Activated CD8-positive, alpha-beta memory T cell treated with anti-CD3 and anti-CD28 coated beads, Interleukin-2, amount 50 U/mL, for 1 hour (primary cell): ENCODE measurements at regions not wholly inside any gene's neighbourhood (a gene's known extent, or its start where the extent isn't known, plus 50 kb on each side); places are given as distances from the start of the nearest gene placed in this dataset.

Experiments
- DNase-seq: peaks from one replicate; pipeline ENCODE4 v3.0.0-alpha.2; 2020; ENCODE audit errors: extremely low read depth

DNA sequence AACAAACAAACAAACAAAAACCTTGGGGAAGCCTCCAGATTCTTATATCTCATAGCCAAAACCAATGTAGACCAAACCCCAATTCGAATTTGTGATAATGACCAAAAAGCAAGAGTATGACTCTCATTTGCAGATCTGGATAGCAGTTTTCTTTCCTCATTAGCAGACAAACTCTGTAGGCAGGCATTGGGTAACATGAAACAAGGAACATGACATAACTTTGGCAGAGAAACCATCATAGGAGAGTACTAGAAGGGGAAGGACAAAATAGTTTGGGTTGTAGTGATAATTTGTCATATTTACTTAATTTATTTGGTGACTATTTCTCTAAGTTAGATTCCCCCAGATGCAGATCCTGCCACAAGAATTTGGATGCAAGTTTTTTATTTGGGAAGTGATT, 187.8 kb downstream of the MID1IP1 start:
- no peak for DNase-seq

DNA sequence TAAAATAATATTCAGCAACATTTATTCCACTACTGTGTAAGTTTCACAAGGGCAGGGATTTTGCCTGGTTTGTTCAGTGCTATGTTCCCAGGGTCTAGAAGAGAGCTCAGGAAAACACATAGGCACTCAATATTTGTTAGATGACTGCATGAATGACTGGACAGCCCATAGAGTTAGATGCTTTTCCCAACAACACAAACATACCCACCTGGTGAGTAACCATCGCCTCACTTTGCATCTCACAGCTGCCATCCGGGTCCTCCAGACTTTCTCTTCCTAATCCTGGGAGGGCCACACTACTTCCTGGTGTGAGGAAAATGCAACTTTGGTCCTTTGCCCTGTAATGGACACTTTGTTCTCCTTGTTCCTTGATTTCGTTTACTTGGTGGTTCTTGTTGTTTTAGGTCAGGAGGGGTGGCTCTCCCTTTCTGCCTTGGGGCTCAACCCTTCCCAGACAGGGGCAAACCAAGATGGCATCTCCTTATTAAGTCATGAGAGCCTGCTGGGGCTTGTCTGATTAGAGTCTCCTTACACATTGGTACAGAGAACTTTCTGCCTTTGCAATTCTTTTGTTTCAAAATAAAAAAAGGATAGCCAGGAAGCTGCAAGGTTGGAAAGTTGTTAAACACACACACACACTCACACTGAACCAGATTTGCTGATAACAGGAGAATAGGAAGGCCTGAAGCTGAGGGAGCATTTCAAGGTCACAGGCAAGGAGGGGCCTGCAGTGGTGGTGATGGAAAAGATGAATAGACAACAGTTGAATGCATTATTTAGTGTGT, 190.6 kb downstream of the MID1IP1 start:
- DNase-seq, result no peak

DNA sequence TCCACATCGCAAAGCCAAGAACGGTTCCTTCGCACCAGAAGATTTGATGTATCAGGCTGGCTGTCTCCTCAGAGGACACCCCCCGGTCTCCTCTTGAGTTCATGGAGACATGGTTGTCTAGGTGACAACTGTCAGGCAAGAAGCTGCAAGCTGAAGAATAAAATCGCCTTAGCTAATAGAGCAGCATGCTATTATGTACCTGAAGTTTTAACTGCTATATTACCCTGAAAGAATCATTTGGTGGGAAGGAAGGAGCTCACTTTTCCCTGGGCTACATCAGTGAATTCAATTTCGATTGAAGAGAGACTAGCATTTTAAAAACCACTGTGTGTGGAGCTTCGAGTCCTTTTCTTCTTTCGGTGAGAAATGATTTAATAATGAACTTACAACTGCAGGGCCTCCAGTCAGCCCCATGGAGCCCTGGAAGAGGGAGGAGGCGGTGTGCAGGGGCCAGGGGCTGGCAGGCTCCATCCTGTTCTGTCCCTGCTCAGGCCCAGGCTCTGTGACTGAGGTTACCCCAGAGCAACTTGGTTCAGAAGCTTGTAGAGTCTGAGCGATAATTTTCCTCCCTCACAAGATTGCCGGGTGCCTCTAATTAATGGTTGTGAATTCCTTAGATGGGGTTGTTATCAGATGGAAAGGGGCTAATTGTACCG, 191.3 kb downstream of the MID1IP1 start:
- DNase-seq, result no peak

GRCh38 chrX:38993500-38993899, 192.2 kb downstream of the MID1IP1 start:
- DNase-seq, result no peak

GRCh38 chrX:38999099-38999498, 197.8 kb downstream of the MID1IP1 start:
- no peak for DNase-seq

DNA sequence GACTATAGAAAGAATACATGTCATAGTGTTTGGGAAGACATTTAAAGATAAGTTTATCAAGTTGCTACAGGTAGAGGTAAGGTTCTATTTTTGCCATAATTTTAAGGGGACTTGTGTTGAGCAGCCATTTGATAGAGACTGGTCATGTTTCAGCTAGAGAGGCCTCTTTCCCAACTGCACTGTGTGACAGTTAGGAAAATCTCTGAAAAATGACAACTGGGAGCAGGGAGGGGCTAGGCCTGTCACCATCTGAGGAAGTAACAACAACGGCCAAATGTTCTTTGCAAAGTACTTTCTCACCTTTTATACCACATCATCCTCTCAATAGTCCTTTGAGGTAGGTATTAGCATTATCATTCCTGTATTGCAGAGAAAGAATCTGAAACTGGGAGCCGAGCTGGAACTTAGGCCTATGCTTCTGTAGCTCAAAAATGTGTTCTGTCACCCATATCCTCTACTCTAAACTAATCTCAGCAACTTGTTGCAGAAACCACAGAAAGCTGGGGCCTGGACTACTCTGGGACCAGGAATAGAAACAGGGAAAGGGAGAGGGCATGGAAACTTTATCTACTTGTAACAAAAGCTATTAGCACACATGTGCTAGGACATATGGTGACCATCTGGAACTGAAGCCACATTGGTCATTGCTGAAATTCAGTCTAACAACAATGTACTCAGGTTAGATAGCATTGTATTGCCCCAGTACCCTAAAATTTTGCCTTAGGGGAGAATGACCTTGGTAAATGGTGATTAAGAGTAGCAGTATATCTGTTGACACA, 198.9 kb downstream of the MID1IP1 start:
- no peak for DNase-seq

- DNase-seq, result no peak
Observed at GRCh38 chrX:39000802-39001201, 199.5 kb downstream of the MID1IP1 start.

DNA sequence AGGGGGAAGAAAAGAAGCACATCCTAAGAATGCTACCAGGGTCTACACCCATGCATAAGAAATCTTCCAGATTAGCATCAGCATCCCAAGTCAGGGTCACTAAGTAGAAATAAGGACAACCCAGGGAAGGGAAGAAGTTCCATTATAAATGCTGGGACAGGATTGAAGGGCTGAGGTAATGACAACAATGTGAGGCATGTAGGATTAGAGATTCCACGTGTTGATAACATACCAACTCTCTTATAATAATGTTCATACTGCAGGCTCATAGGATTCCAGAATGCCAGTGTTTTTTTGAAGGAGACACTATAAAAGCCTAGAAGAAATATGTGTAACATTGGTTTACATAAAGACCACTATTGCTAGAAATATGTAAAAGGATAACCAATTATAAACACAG, 201.2 kb downstream of the MID1IP1 start:
- DNase-seq, result no peak

GRCh38 chrX:39008549-39008948, 207.3 kb downstream of the MID1IP1 start:
- DNase-seq, result no peak

- DNase-seq, result no peak
Observed at GRCh38 chrX:39011454-39012221, 210.4 kb downstream of the MID1IP1 start.

DNA sequence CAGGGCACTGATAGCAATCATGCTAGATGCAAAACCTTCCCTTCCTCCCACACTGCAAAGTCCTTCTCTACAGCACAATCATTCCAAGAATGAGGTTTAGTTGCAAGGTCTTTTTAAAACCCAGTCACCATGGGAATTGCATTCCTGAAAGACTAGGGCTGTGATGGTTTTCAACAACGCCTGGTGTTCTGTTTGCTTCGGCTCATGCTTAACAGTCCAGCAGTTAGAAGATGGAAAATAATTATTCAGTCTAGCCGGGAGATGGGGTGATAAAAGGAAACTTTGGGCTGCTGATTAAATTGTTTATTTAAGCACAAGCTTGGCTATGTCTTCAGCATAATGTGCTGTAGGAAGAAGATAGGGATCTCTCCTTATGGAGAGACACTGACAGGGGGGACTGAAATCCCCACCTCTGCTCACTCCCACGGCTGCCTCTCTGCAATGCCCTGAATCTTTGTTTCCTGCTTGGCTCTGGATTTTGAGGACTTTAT, 211.4 kb downstream of the MID1IP1 start:
- DNase-seq, result no peak

DNA sequence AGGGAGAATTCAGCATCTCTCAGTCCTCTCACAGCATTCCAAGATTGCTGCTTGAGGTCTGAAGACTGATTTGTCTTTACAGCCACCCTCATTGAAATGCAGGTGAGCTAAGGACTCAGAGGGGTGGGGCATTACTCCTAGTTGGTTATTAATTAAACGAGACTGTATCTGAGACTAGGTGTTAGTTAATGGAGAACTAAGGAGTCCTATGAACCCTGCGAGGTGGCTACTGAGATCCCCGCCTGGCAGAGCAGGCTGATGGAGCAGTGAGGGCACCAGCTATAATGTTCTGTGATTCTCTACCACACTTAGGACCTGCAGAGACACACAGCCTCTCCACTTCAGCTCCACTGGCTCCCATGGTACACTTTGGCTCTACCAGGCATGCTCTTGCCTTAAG, 215.3 kb downstream of the MID1IP1 start:
- DNase-seq, result no peak

DNA sequence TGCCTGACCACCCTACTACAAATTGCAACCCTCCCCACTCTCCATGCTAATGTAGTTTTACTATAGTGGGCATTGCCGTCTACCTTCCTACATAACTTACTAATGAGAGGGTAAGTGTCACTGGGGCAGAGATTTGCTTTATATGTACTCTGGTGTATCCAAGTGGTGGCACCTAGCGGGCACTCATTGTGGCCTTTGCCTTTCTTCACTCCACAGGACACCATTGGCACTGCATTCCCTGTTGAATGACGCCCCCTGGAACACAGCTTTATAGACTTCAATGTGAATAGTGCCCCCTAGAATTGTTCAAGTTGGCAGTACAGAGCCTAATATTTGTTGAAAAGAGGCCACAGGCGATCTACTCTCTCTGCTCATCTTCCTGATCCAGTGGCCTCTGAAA, 215.8 kb downstream of the MID1IP1 start:
- no peak for DNase-seq

- DNase-seq, result no peak
Observed at GRCh38 chrX:39017716-39018115, 216.5 kb downstream of the MID1IP1 start.

GRCh38 chrX:39018541-39018940, 217.3 kb downstream of the MID1IP1 start:
- DNase-seq, result no peak

DNA sequence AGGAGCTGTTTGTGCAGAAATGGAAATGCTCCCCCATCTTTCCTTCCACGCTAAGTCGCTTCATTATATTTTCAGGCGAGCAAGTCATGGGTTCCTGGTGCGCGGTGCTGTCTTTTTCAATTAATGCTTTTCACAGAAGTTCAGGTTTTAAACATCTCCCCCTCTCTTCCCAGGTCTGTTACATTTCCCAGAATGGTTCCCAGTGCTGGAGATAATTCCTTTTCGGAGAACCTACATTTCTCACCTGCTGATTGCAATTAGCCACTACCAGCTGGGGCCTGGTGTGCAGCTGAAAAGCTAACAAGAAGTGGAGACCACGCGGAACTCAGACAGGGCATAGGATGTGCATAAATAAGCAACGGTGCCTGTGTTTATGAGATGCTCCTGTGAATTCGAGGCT, 217.8 kb downstream of the MID1IP1 start:
- DNase-seq, result no peak

- DNase-seq, result no peak
Observed at GRCh38 chrX:39020051-39020669, 218.9 kb downstream of the MID1IP1 start.

DNA sequence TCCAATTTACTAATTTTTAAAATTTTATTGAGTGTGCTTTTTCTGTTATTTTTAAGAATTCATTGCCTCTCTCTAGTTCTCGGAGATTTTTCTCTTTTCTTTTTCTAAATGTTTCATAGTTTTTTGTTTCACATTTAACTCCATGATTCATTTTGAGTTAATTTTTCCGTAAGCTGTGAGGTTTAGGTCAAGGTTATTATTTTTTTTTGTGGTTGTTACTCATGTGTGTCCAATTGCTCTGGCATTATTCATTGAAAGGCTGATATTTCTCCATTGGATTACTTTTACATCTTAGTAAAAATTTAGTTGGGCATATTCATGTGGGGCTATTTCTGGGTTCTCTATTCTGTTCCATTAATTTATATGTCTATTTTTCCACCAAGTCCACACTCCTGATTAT, 220.8 kb downstream of the MID1IP1 start:
- no peak for DNase-seq

DNA sequence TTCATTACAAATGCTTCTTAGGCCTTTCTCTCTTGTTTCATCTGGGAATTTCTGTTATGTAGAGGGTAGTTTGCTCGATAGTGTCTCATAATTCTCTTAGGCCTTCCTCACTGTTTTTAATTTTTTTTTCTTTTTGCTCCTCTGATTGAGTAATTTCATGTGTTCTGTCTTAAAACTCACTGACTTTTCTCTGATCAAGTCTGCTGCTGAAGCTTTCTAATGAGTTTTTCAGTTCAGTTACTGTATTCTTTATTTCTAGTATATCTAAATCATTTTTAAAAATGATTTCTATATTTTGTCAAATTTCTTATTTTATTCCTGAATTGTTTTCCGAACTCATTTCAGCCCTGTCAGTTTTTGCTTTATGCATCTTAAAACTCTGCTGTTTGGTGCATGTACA, 228.0 kb downstream of the MID1IP1 start:
- no peak for DNase-seq

DNA sequence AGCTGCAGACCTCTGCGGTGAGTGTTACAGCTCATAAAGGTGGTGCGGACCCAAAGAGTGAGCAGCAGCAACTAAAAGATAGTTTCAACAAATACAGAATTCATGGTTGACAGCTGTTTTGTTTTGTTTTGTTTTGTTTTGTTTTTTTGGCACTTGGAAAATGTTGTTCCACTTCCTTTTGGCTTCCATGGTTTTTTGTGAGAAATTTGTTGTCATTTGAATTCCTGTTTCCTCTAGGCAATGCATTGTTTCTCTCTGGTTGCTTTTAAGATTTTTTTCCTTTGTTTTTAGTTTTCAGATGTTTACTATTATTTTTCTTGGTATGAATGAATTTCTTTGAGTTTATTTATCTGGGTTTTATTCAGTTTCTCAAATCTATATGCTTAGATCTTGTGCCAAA, 229.4 kb downstream of the MID1IP1 start:
- no peak for DNase-seq

- DNase-seq, result no peak
Observed at GRCh38 chrX:39039890-39040289, 238.6 kb downstream of the MID1IP1 start.
